Activated T-cell treated with anti-CD3 and anti-CD28 coated beads, Interleukin-2, amount 50 U/mL, for 72 hours (primary cell): ENCODE measurements at regions not wholly inside any gene's neighbourhood (a gene's known extent, or its start where the extent isn't known, plus 50 kb on each side); places are given as distances from the start of the nearest gene placed in this dataset.

ENCODE experiments used
- ATAC-seq, 2 donors: fragments of 150-1000 bp; cut with Tn5 transposase; replicated peaks in 1 of 2; 2 replicates each; pipeline ENCODE4 v1.10.0; 2021; ENCODE audit warnings: moderate library complexity in 2 of 2, mild to moderate bottlenecking in 1 of 2
- DNase-seq, 2 donors: peaks; one replicate each; pipeline ENCODE4 v3.0.0; 2021 to 2022; ENCODE audit warnings: mixed read lengths in 1 of 2
- H3K27ac Mint-ChIP-seq: one replicate; pipeline ENCODE4 v1.8.0; 2022; ENCODE audit warnings: mild to moderate bottlenecking, moderate library complexity, mixed read lengths
- H3K27me3 Mint-ChIP-seq: one replicate; pipeline ENCODE4 v1.8.0; 2022; ENCODE audit warnings: low read depth, mixed read lengths
- H3K36me3 Mint-ChIP-seq, 2 donors: one replicate each; pipeline ENCODE4 v1.8.0; 2022; ENCODE audit warnings: mixed read lengths in 2 of 2, mild to moderate bottlenecking in 1 of 2; ENCODE audit not compliant: insufficient read depth in 2 of 2
- H3K4me1 Mint-ChIP-seq: one replicate; pipeline ENCODE4 v1.8.0; 2022; ENCODE audit warnings: low read depth, mixed read lengths
- H3K4me3 Mint-ChIP-seq, 2 donors: one replicate each; pipeline ENCODE4 v1.8.0; 2022; ENCODE audit warnings: mild to moderate bottlenecking in 2 of 2, mixed read lengths in 2 of 2, moderate library complexity in 2 of 2
- H3K9me3 Mint-ChIP-seq, 2 donors: one replicate each; pipeline ENCODE4 v1.8.0; 2022; ENCODE audit warnings: mixed read lengths in 2 of 2

GRCh38 chr20:39310363-39310995 is 348.3 kb downstream of the DHX35 start:
- Mint-ChIP-seq H3K4me1 (no peaks in the 10 kb centered on the region), H3K9me3 (peaks cover 0 to 4% of the 10 kb centered on the region in 2 donors), H3K36me3 (no peaks in the 10 kb centered on the region), H3K27ac (no peak overlapping the region), H3K27me3 (no peaks in the 10 kb centered on the region), H3K4me3 (no peak overlapping the region)
- DNase-seq = no peak
- ATAC-seq = no peak

GRCh38 chr20:39309458-39309857 is 347.3 kb downstream of the DHX35 start:
- no peak for ATAC-seq
- no peak overlapping the region for H3K27ac Mint-ChIP-seq
- no peak overlapping the region for H3K4me3 Mint-ChIP-seq
- no peaks in the 10 kb centered on the region for H3K27me3 Mint-ChIP-seq
- no peaks in the 10 kb centered on the region for H3K36me3 Mint-ChIP-seq
- no peak for DNase-seq
- H3K9me3 Mint-ChIP-seq = peaks cover 0 to 4% of the 10 kb centered on the region in 2 donors
- H3K4me1 Mint-ChIP-seq = no peaks in the 10 kb centered on the region

GRCh38 chr20:39302312-39302711 is 340.2 kb downstream of the DHX35 start:
- H3K4me1 Mint-ChIP-seq = no peaks in the 10 kb centered on the region
- no peak overlapping the region for H3K4me3 Mint-ChIP-seq
- no peak overlapping the region for H3K27ac Mint-ChIP-seq
- H3K36me3 Mint-ChIP-seq = no peaks in the 10 kb centered on the region
- H3K27me3 Mint-ChIP-seq = no peaks in the 10 kb centered on the region
- no peaks in the 10 kb centered on the region for H3K9me3 Mint-ChIP-seq
- ATAC-seq = no peak
- no peak for DNase-seq

GRCh38 chr20:39299783-39300182 is 337.6 kb downstream of the DHX35 start:
- Mint-ChIP-seq H3K4me1 (no peaks in the 10 kb centered on the region), H3K36me3 (no peaks in the 10 kb centered on the region), H3K4me3 (no peak overlapping the region), H3K9me3 (no peaks in the 10 kb centered on the region), H3K27ac (no peak overlapping the region), H3K27me3 (no peaks in the 10 kb centered on the region)
- DNase-seq (no peak), ATAC-seq (no peak)

GRCh38 chr20:39298571-39299506 is 336.7 kb downstream of the DHX35 start:
- H3K27ac Mint-ChIP-seq = no peak overlapping the region
- H3K9me3 Mint-ChIP-seq = no peaks in the 10 kb centered on the region
- no peaks in the 10 kb centered on the region for H3K27me3 Mint-ChIP-seq
- no peaks in the 10 kb centered on the region for H3K4me1 Mint-ChIP-seq
- no peaks in the 10 kb centered on the region for H3K36me3 Mint-ChIP-seq
- no peak overlapping the region for H3K4me3 Mint-ChIP-seq
- ATAC-seq = no peak
- DNase-seq = no peak

GRCh38 chr20:39298121-39298520 is 336.0 kb downstream of the DHX35 start:
- H3K36me3 Mint-ChIP-seq = no peaks in the 10 kb centered on the region
- no peak overlapping the region for H3K27ac Mint-ChIP-seq
- H3K9me3 Mint-ChIP-seq = no peaks in the 10 kb centered on the region
- DNase-seq (no peak), ATAC-seq (no peak)
- no peaks in the 10 kb centered on the region for H3K27me3 Mint-ChIP-seq
- H3K4me3 Mint-ChIP-seq = no peak overlapping the region
- no peaks in the 10 kb centered on the region for H3K4me1 Mint-ChIP-seq

GRCh38 chr20:39295301-39295700 is 333.2 kb downstream of the DHX35 start:
- Mint-ChIP-seq H3K27me3 (no peaks in the 10 kb centered on the region), H3K36me3 (no peaks in the 10 kb centered on the region), H3K9me3 (no peaks in the 10 kb centered on the region), H3K4me3 (no peak overlapping the region), H3K4me1 (no peaks in the 10 kb centered on the region), H3K27ac (no peak overlapping the region)
- no peak for DNase-seq
- ATAC-seq = no peak

- ATAC-seq (no peak), DNase-seq (no peak)
- Mint-ChIP-seq H3K4me1 (no peaks in the 10 kb centered on the region), H3K4me3 (no peak overlapping the region), H3K36me3 (no peaks in the 10 kb centered on the region), H3K27ac (no peak overlapping the region), H3K9me3 (no peaks in the 10 kb centered on the region), H3K27me3 (no peaks in the 10 kb centered on the region)
Observed at GRCh38 chr20:39294137-39294725, 332.1 kb downstream of the DHX35 start.

GRCh38 chr20:39292193-39292736 is 330.1 kb downstream of the DHX35 start:
- Mint-ChIP-seq H3K36me3 (no peaks in the 10 kb centered on the region), H3K4me1 (no peaks in the 10 kb centered on the region)
- no peak for ATAC-seq

GRCh38 chr20:39291301-39291700 is 329.2 kb downstream of the DHX35 start:
- no peaks in the 10 kb centered on the region for H3K4me1 Mint-ChIP-seq
- ATAC-seq (no peak), DNase-seq (no peak)
- H3K36me3 Mint-ChIP-seq = no peaks in the 10 kb centered on the region
- no peaks in the 10 kb centered on the region for H3K27me3 Mint-ChIP-seq
- no peaks in the 10 kb centered on the region for H3K9me3 Mint-ChIP-seq
- H3K4me3 Mint-ChIP-seq = no peak overlapping the region
- H3K27ac Mint-ChIP-seq = no peak overlapping the region

More at GRCh38 chr20:39292193-39292736, 330.1 kb downstream of the DHX35 start:
- Mint-ChIP-seq H3K27ac (no peak overlapping the region), H3K4me3 (no peak overlapping the region), H3K9me3 (no peaks in the 10 kb centered on the region), H3K27me3 (no peaks in the 10 kb centered on the region)
- no peak for DNase-seq

GRCh38 chr20:39290575-39290974 is 328.4 kb downstream of the DHX35 start:
- no peaks in the 10 kb centered on the region for H3K4me1 Mint-ChIP-seq
- no peaks in the 10 kb centered on the region for H3K9me3 Mint-ChIP-seq
- H3K27me3 Mint-ChIP-seq = no peaks in the 10 kb centered on the region
- no peaks in the 10 kb centered on the region for H3K36me3 Mint-ChIP-seq
- DNase-seq (no peak), ATAC-seq (no peak)
- no peak overlapping the region for H3K4me3 Mint-ChIP-seq
- no peak overlapping the region for H3K27ac Mint-ChIP-seq

GRCh38 chr20:39289831-39290230 is 327.7 kb downstream of the DHX35 start:
- H3K36me3 Mint-ChIP-seq = no peaks in the 10 kb centered on the region
- no peak overlapping the region for H3K27ac Mint-ChIP-seq
- no peak for ATAC-seq
- no peaks in the 10 kb centered on the region for H3K9me3 Mint-ChIP-seq
- H3K4me3 Mint-ChIP-seq = no peak overlapping the region
- no peak for DNase-seq
- no peaks in the 10 kb centered on the region for H3K4me1 Mint-ChIP-seq
- no peaks in the 10 kb centered on the region for H3K27me3 Mint-ChIP-seq

GRCh38 chr20:39289316-39289715 is 327.2 kb downstream of the DHX35 start:
- Mint-ChIP-seq H3K27me3 (no peaks in the 10 kb centered on the region), H3K4me1 (no peaks in the 10 kb centered on the region), H3K9me3 (no peaks in the 10 kb centered on the region), H3K27ac (no peak overlapping the region), H3K36me3 (no peaks in the 10 kb centered on the region), H3K4me3 (no peak overlapping the region)
- ATAC-seq (no peak), DNase-seq (no peak)
